8988T (cell line): ENCODE measurements at regions not wholly inside any gene's neighbourhood (a gene's known extent, or its start where the extent isn't known, plus 50 kb on each side); places are given as distances from the start of the nearest gene placed in this dataset.

Source experiments
- DNase-seq: peaks from one replicate; pipeline ENCODE4 v3.0.0; 2011

- no peak for DNase-seq
Observed at GRCh38 chr12:20213723-20214625, 154.4 kb upstream of the PDE3A start.

GRCh38 chr12:20220339-20220738 is 148.0 kb upstream of the PDE3A start:
- no peak for DNase-seq

- DNase-seq, result no peak
Observed at GRCh38 chr12:20232931-20233675, 135.2 kb upstream of the PDE3A start.

- no peak for DNase-seq
Observed at GRCh38 chr12:20234474-20234873, 133.9 kb upstream of the PDE3A start.

- DNase-seq, result no peak
Observed at GRCh38 chr12:20237091-20237490, 131.2 kb upstream of the PDE3A start.

GRCh38 chr12:20245491-20245890 is 122.8 kb upstream of the PDE3A start:
- DNase-seq, result no peak

- no peak for DNase-seq
Observed at GRCh38 chr12:20248646-20249045, 119.7 kb upstream of the PDE3A start.

GRCh38 chr12:20250761-20251160 is 117.6 kb upstream of the PDE3A start:
- no peak for DNase-seq

GRCh38 chr12:20257311-20257710 is 111.0 kb upstream of the PDE3A start:
- DNase-seq, result no peak

GRCh38 chr12:20259786-20260185 is 108.6 kb upstream of the PDE3A start:
- no peak for DNase-seq

GRCh38 chr12:20260851-20261250 is 107.5 kb upstream of the PDE3A start:
- DNase-seq, result no peak

- DNase-seq, result no peak
Observed at GRCh38 chr12:20262119-20262518, 106.2 kb upstream of the PDE3A start.

- DNase-seq, result no peak
Observed at GRCh38 chr12:20264026-20264425, 104.3 kb upstream of the PDE3A start.

- DNase-seq, result no peak
Observed at GRCh38 chr12:20264608-20265114, 103.7 kb upstream of the PDE3A start.

- no peak for DNase-seq
Observed at GRCh38 chr12:20268121-20268732, 100.1 kb upstream of the PDE3A start.

- DNase-seq, result no peak
Observed at GRCh38 chr12:20268771-20269170, 99.6 kb upstream of the PDE3A start.

- no peak for DNase-seq
Observed at GRCh38 chr12:20269337-20270067, 98.8 kb upstream of the PDE3A start.

- no peak for DNase-seq
Observed at GRCh38 chr12:20270557-20270956, 97.8 kb upstream of the PDE3A start.

- no peak for DNase-seq
Observed at GRCh38 chr12:20272161-20272560, 96.2 kb upstream of the PDE3A start.

GRCh38 chr12:20272801-20273200 is 95.5 kb upstream of the PDE3A start:
- no peak for DNase-seq

- no peak for DNase-seq
Observed at GRCh38 chr12:20274008-20274407, 94.3 kb upstream of the PDE3A start.

GRCh38 chr12:20278276-20278675 is 90.1 kb upstream of the PDE3A start:
- DNase-seq, result no peak

- no peak for DNase-seq
Observed at GRCh38 chr12:20280515-20280914, 87.8 kb upstream of the PDE3A start.
